HUES48 (cell line): ENCODE measurements at regions not wholly inside any gene's neighbourhood (a gene's known extent, or its start where the extent isn't known, plus 50 kb on each side); places are given as distances from the start of the nearest gene placed in this dataset.

Experiments
- H3K27ac ChIP-seq: one replicate; pipeline ENCODE4 v1.7.0; 2013; ENCODE audit warnings: low read depth, low read length, inconsistent platforms
- H3K27me3 ChIP-seq: 2 replicates; pipeline ENCODE4 v1.6.1; 2013; ENCODE audit warnings: mild to moderate bottlenecking, low read length; ENCODE audit not compliant: control insufficient read depth, insufficient read depth
- H3K36me3 ChIP-seq: 2 replicates; pipeline ENCODE4 v1.6.1; 2013; ENCODE audit warnings: low read length; ENCODE audit not compliant: control insufficient read depth, insufficient read depth
- H3K4me1 ChIP-seq: 2 replicates; pipeline ENCODE4 v1.6.1; 2013; ENCODE audit warnings: mild to moderate bottlenecking, low read length; ENCODE audit not compliant: control insufficient read depth, insufficient read depth
- H3K4me3 ChIP-seq: 2 replicates; pipeline ENCODE4 v1.5.1; 2013; ENCODE audit warnings: mild to moderate bottlenecking, low read depth, low read length
- H3K9ac ChIP-seq: 2 replicates; pipeline ENCODE4 v1.6.1; 2013; ENCODE audit warnings: mild to moderate bottlenecking, low read depth, low read length, moderate library complexity
- H3K9me3 ChIP-seq: 2 replicates; pipeline ENCODE4 v1.6.1; 2013; ENCODE audit warnings: low read length; ENCODE audit not compliant: control insufficient read depth, insufficient read depth

- H3K27ac ChIP-seq: no peak overlapping the region
- no peaks in the 10 kb centered on the region for H3K4me1 ChIP-seq
- no peak overlapping the region for H3K9ac ChIP-seq
- no peaks in the 10 kb centered on the region for H3K36me3 ChIP-seq
- no peaks in the 10 kb centered on the region for H3K27me3 ChIP-seq
- no peak overlapping the region for H3K4me3 ChIP-seq
- no peaks in the 10 kb centered on the region for H3K9me3 ChIP-seq
Measured at GRCh38 chr5:111977436-111977829, 220.4 kb upstream of the NREP start.

- Histone ChIP-seq H3K36me3 (no peaks in the 10 kb centered on the region), H3K9ac (no peak overlapping the region), H3K27ac (no peak overlapping the region), H3K4me3 (no peak overlapping the region), H3K9me3 (no peaks in the 10 kb centered on the region), H3K27me3 (no peaks in the 10 kb centered on the region), H3K4me1 (no peaks in the 10 kb centered on the region)
Measured at GRCh38 chr5:111976705-111977435, 219.9 kb upstream of the NREP start.

GRCh38 chr5:111975133-111975532, 218.1 kb upstream of the NREP start:
- Histone ChIP-seq H3K36me3 (no peaks in the 10 kb centered on the region), H3K4me1 (no peaks in the 10 kb centered on the region), H3K9ac (no peak overlapping the region), H3K27ac (no peak overlapping the region), H3K9me3 (no peaks in the 10 kb centered on the region), H3K27me3 (no peaks in the 10 kb centered on the region), H3K4me3 (no peak overlapping the region)

GRCh38 chr5:111973961-111974360, 217.0 kb upstream of the NREP start:
- H3K27me3 ChIP-seq: no peaks in the 10 kb centered on the region
- H3K4me1 ChIP-seq: no peaks in the 10 kb centered on the region
- no peak overlapping the region for H3K4me3 ChIP-seq
- no peak overlapping the region for H3K9ac ChIP-seq
- no peaks in the 10 kb centered on the region for H3K9me3 ChIP-seq
- H3K36me3 ChIP-seq: no peaks in the 10 kb centered on the region
- no peak overlapping the region for H3K27ac ChIP-seq

GRCh38 chr5:111972548-111972947, 215.6 kb upstream of the NREP start:
- Histone ChIP-seq H3K36me3 (no peaks in the 10 kb centered on the region), H3K27ac (no peak overlapping the region), H3K27me3 (no peaks in the 10 kb centered on the region), H3K4me3 (no peak overlapping the region), H3K4me1 (no peaks in the 10 kb centered on the region), H3K9ac (no peak overlapping the region), H3K9me3 (no peaks in the 10 kb centered on the region)

GRCh38 chr5:111972080-111972479, 215.1 kb upstream of the NREP start:
- no peaks in the 10 kb centered on the region for H3K4me1 ChIP-seq
- no peaks in the 10 kb centered on the region for H3K9me3 ChIP-seq
- no peaks in the 10 kb centered on the region for H3K36me3 ChIP-seq
- H3K27me3 ChIP-seq: no peaks in the 10 kb centered on the region
- H3K27ac ChIP-seq: no peak overlapping the region
- H3K9ac ChIP-seq: no peak overlapping the region
- H3K4me3 ChIP-seq: no peak overlapping the region

- Histone ChIP-seq H3K9me3 (no peaks in the 10 kb centered on the region), H3K27me3 (no peaks in the 10 kb centered on the region), H3K36me3 (no peaks in the 10 kb centered on the region), H3K4me1 (no peaks in the 10 kb centered on the region), H3K27ac (no peak overlapping the region), H3K4me3 (no peak overlapping the region), H3K9ac (no peak overlapping the region)
Measured at GRCh38 chr5:111968459-111968858, 211.5 kb upstream of the NREP start.

GRCh38 chr5:111967463-111967862, 210.5 kb upstream of the NREP start:
- no peaks in the 10 kb centered on the region for H3K4me1 ChIP-seq
- no peak overlapping the region for H3K4me3 ChIP-seq
- H3K36me3 ChIP-seq: no peaks in the 10 kb centered on the region
- H3K27me3 ChIP-seq: no peaks in the 10 kb centered on the region
- H3K27ac ChIP-seq: no peak overlapping the region
- H3K9me3 ChIP-seq: no peaks in the 10 kb centered on the region
- no peak overlapping the region for H3K9ac ChIP-seq

- Histone ChIP-seq H3K9ac (no peak overlapping the region), H3K4me3 (no peak overlapping the region), H3K9me3 (no peaks in the 10 kb centered on the region), H3K27me3 (no peaks in the 10 kb centered on the region), H3K27ac (no peak overlapping the region), H3K4me1 (no peaks in the 10 kb centered on the region), H3K36me3 (no peaks in the 10 kb centered on the region)
Measured at GRCh38 chr5:111966290-111966689, 209.3 kb upstream of the NREP start.

GRCh38 chr5:111963555-111963954, 206.6 kb upstream of the NREP start:
- Histone ChIP-seq H3K4me3 (no peak overlapping the region), H3K27me3 (no peaks in the 10 kb centered on the region), H3K9ac (no peak overlapping the region), H3K9me3 (no peaks in the 10 kb centered on the region), H3K36me3 (no peaks in the 10 kb centered on the region), H3K27ac (no peak overlapping the region), H3K4me1 (no peaks in the 10 kb centered on the region)

GRCh38 chr5:111962906-111963305, 205.9 kb upstream of the NREP start:
- no peak overlapping the region for H3K9ac ChIP-seq
- no peaks in the 10 kb centered on the region for H3K4me1 ChIP-seq
- H3K36me3 ChIP-seq: no peaks in the 10 kb centered on the region
- H3K9me3 ChIP-seq: no peaks in the 10 kb centered on the region
- H3K27me3 ChIP-seq: no peaks in the 10 kb centered on the region
- no peak overlapping the region for H3K4me3 ChIP-seq
- H3K27ac ChIP-seq: no peak overlapping the region
